ENCODE measurements at regions not wholly inside any gene's neighbourhood (a gene's known extent, or its start where the extent isn't known, plus 50 kb on each side); places are given as distances from the start of the nearest gene placed in this dataset.

GRCh38 chr4:34664051-34664450 is 1580.3 kb downstream of the ARAP2 start:
- H4K20me1 ChIP-seq (ENCODE audit: control insufficient read depth, insufficient read depth, insufficient read length), result no peaks in the 10 kb centered on the region
- H2BK120ac ChIP-seq (ENCODE audit: low read depth, low read length, poor library complexity, severe bottlenecking), result no peak overlapping the region
- no peak for DNase-seq
- H3K14ac ChIP-seq (ENCODE audit: insufficient read depth, low read length), result no peak overlapping the region
- no peaks in the 10 kb centered on the region for H3K23me2 ChIP-seq (ENCODE audit: insufficient read length, low read depth, low read length, poor library complexity, severe bottlenecking)
- H2AFZ ChIP-seq (ENCODE audit: low read length), result no peak overlapping the region
- H3K4ac ChIP-seq (ENCODE audit: low read depth, low read length), result no peak overlapping the region
- H3T11ph ChIP-seq (ENCODE audit: low read length), result no peak overlapping the region
- H3K9me3 Mint-ChIP-seq, result no peaks in the 10 kb centered on the region
- no peaks in the 10 kb centered on the region for H3K36me3 Mint-ChIP-seq (ENCODE audit: insufficient read depth in 1 of 3, low read depth in 3 of 3)
- no peak overlapping the region for H2BK15ac ChIP-seq (ENCODE audit: low read depth, low read length)
- no peak overlapping the region for H3K27ac Mint-ChIP-seq
- H3K4me3 Mint-ChIP-seq, result no peak overlapping the region
- H3K79me1 ChIP-seq (ENCODE audit: insufficient read depth, low read depth, low read length, poor library complexity, severe bottlenecking), result no peaks in the 10 kb centered on the region
- no peaks in the 10 kb centered on the region for H3K79me2 ChIP-seq (ENCODE audit: insufficient read depth, low read length)
- H3K4me2 ChIP-seq (ENCODE audit: insufficient read depth, insufficient read length, low read length), result no peak overlapping the region
- no peak overlapping the region for H4K8ac ChIP-seq (replicated peaks; ENCODE audit: insufficient read length, low read depth, low read length)
- H3K9me3 ChIP-seq (ENCODE audit: control insufficient read depth, low read depth, low read length), result no peaks in the 10 kb centered on the region
- H3K23ac ChIP-seq (ENCODE audit: insufficient read length, low read depth, low read length), result no peak overlapping the region
- no peak overlapping the region for H3K56ac ChIP-seq (ENCODE audit: insufficient read length, low read depth, low read length)
- no peaks in the 10 kb centered on the region for H3K4me1 Mint-ChIP-seq
- H2BK20ac ChIP-seq (ENCODE audit: low read depth, low read length, poor library complexity, severe bottlenecking), result no peak overlapping the region
- H2AK5ac ChIP-seq (ENCODE audit: insufficient read length, low read length), result no peak overlapping the region
- no peak overlapping the region for H4K91ac ChIP-seq (ENCODE audit: insufficient read length, low read depth, low read length)
- no peak overlapping the region for H3K18ac ChIP-seq (ENCODE audit: insufficient read length, low read depth, low read length)
- H3K27me3 ChIP-seq (ENCODE audit: insufficient read depth, low read length), result no peaks in the 10 kb centered on the region
- no CpG with 5 or more reads among the region's 5 CpGs for WGBS (ENCODE audit: extremely low coverage, insufficient read length, low lambda C conversion rate)
- no peaks in the 10 kb centered on the region for H3K4me1 ChIP-seq (ENCODE audit: insufficient read depth, low read length)
- TF ChIP-seq, protein P1, sequence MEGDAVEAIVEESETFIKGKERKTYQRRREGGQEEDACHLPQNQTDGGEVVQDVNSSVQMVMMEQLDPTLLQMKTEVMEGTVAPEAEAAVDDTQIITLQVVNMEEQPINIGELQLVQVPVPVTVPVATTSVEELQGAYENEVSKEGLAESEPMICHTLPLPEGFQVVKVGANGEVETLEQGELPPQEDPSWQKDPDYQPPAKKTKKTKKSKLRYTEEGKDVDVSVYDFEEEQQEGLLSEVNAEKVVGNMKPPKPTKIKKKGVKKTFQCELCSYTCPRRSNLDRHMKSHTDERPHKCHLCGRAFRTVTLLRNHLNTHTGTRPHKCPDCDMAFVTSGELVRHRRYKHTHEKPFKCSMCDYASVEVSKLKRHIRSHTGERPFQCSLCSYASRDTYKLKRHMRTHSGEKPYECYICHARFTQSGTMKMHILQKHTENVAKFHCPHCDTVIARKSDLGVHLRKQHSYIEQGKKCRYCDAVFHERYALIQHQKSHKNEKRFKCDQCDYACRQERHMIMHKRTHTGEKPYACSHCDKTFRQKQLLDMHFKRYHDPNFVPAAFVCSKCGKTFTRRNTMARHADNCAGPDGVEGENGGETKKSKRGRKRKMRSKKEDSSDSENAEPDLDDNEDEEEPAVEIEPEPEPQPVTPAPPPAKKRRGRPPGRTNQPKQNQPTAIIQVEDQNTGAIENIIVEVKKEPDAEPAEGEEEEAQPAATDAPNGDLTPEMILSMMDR (conservative IDR thresholded peaks at IDR 0.05), result no peak
- no peak overlapping the region for H3K27ac ChIP-seq (ENCODE audit: insufficient read length, low read depth, low read length)
- no peak overlapping the region for H3K9ac ChIP-seq (ENCODE audit: extremely low read depth, insufficient read length, low read length)
- H4K5ac ChIP-seq (ENCODE audit: insufficient read length, low read depth, low read length), result no peak overlapping the region
- H3K27me3 Mint-ChIP-seq (ENCODE audit: low read depth), result no peaks in the 10 kb centered on the region
- no peak overlapping the region for H2BK12ac ChIP-seq (ENCODE audit: insufficient read length, low read depth, low read length)
- H2BK5ac ChIP-seq (ENCODE audit: insufficient read length, low read length), result no peak overlapping the region

Data from H9 (cell line).